ENCODE measurements at regions not wholly inside any gene's neighbourhood (a gene's known extent, or its start where the extent isn't known, plus 50 kb on each side); places are given as distances from the start of the nearest gene placed in this dataset.

GRCh38 chr2:64402876-64403275 is 51.1 kb upstream of the LGALSL start:
- DNase-seq (ENCODE audit: low read depth in 2 of 2), result no peak

- DNase-seq (ENCODE audit: low read depth in 2 of 2), result no peak
These were observed 50.5 kb upstream of the LGALSL start for GRCh38 chr2:64403426-64403825.

- no peak for DNase-seq (ENCODE audit: low read depth in 2 of 2)
These were observed 49.8 kb upstream of the LGALSL start for GRCh38 chr2:64404002-64404731.

All from stimulated activated CD4-positive, alpha-beta T cell treated with anti-CD3 and anti-CD28 coated beads, Interleukin-4, amount 100 ng/mL, for 48 hours (primary cell).